IPS-NIHi7 (cell line): ENCODE measurements at regions not wholly inside any gene's neighbourhood (a gene's known extent, or its start where the extent isn't known, plus 50 kb on each side); places are given as distances from the start of the nearest gene placed in this dataset.
"Not testable (repeated sequence)": the region's sequence is repeated elsewhere in the genome, so short reads cannot be mapped to it uniquely, and the experiment has no call there.

ENCODE experiments used
- DNase-seq: peaks from one replicate; pipeline ENCODE4 v3.0.0; 2012; ENCODE audit warnings: mixed read lengths; ENCODE audit errors: extremely low spot score

GRCh38 chr6:11384531-11385309, 152.3 kb upstream of the NEDD9 start:
- no peak for DNase-seq

GRCh38 chr6:11381801-11382513, 149.5 kb upstream of the NEDD9 start:
- no peak for DNase-seq

- DNase-seq: no peak
These were observed 148.7 kb upstream of the NEDD9 start for GRCh38 chr6:11380969-11381744.

- DNase-seq: no peak
These were observed 148.1 kb upstream of the NEDD9 start for GRCh38 chr6:11380549-11380948.

- DNase-seq: no peak
These were observed 147.3 kb upstream of the NEDD9 start for GRCh38 chr6:11379805-11380204.

- DNase-seq: no peak
These were observed 146.2 kb upstream of the NEDD9 start for GRCh38 chr6:11378639-11379038.

- no peak for DNase-seq
These were observed 141.9 kb upstream of the NEDD9 start for GRCh38 chr6:11374036-11375010.

- DNase-seq: no peak
These were observed 140.7 kb upstream of the NEDD9 start for GRCh38 chr6:11373208-11373607.

- DNase-seq: not testable (repeated sequence)
These were observed 139.8 kb upstream of the NEDD9 start for GRCh38 chr6:11372186-11372790.

GRCh38 chr6:11370191-11371018, 137.9 kb upstream of the NEDD9 start:
- no peak for DNase-seq

GRCh38 chr6:11368760-11369159, 136.3 kb upstream of the NEDD9 start:
- no peak for DNase-seq

GRCh38 chr6:11368264-11368663, 135.8 kb upstream of the NEDD9 start:
- DNase-seq: no peak

- no peak for DNase-seq
These were observed 135.3 kb upstream of the NEDD9 start for GRCh38 chr6:11367638-11368199.

GRCh38 chr6:11366934-11367637, 134.6 kb upstream of the NEDD9 start:
- no peak for DNase-seq

- DNase-seq: no peak
These were observed 133.9 kb upstream of the NEDD9 start for GRCh38 chr6:11366183-11366933.

GRCh38 chr6:11364971-11365397, 132.5 kb upstream of the NEDD9 start:
- DNase-seq: no peak

- no peak for DNase-seq
These were observed 131.6 kb upstream of the NEDD9 start for GRCh38 chr6:11363881-11364576.

- DNase-seq: no peak
These were observed 130.1 kb upstream of the NEDD9 start for GRCh38 chr6:11362564-11362963.
